HUES6 (cell line): ENCODE measurements at regions not wholly inside any gene's neighbourhood (a gene's known extent, or its start where the extent isn't known, plus 50 kb on each side); places are given as distances from the start of the nearest gene placed in this dataset.

Experiments used
- H3K27ac ChIP-seq: 2 replicates; pipeline ENCODE4 v1.7.0; 2013; ENCODE audit warnings: low read depth, mild to moderate bottlenecking, low read length, inconsistent platforms
- H3K27me3 ChIP-seq: 2 replicates; pipeline ENCODE4 v1.6.1; 2013; ENCODE audit warnings: low read length; ENCODE audit not compliant: control insufficient read depth, insufficient read depth
- H3K36me3 ChIP-seq: 2 replicates; pipeline ENCODE4 v1.6.1; 2013; ENCODE audit warnings: low read length; ENCODE audit not compliant: control insufficient read depth, insufficient read depth
- H3K4me1 ChIP-seq: 2 replicates; pipeline ENCODE4 v1.6.1; 2013; ENCODE audit warnings: low read length; ENCODE audit not compliant: control insufficient read depth, insufficient read depth
- H3K4me3 ChIP-seq: 2 replicates; pipeline ENCODE4 v1.5.1; 2013; ENCODE audit warnings: low read depth, low read length
- H3K9ac ChIP-seq: one replicate; pipeline ENCODE4 v1.6.1; 2013; ENCODE audit warnings: mild to moderate bottlenecking, low read length
- H3K9me3 ChIP-seq: 2 replicates; pipeline ENCODE4 v1.6.1; 2013; ENCODE audit warnings: low read depth, low read length; ENCODE audit not compliant: control insufficient read depth, insufficient read depth

DNA sequence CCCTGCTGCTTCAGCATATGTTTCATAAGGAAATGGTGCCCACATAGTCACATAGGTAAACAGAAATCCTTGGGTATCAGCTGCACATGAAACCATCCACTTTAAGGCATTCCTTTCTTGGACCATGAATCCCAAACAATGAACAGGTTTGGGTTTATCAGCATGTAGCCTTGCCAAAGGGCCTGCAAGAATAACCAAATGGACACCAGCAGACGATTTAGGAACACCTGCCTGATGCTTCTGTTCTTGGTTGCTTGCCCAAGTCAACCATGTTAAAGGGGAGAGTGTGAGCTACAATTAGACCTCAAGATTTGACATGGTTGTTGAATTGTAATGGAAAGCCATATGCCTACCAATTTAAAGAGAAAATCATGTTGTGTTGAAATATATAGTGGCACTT is 1342.7 kb upstream of the PIK3C3 start:
- no peaks in the 10 kb centered on the region for H3K36me3 ChIP-seq

DNA sequence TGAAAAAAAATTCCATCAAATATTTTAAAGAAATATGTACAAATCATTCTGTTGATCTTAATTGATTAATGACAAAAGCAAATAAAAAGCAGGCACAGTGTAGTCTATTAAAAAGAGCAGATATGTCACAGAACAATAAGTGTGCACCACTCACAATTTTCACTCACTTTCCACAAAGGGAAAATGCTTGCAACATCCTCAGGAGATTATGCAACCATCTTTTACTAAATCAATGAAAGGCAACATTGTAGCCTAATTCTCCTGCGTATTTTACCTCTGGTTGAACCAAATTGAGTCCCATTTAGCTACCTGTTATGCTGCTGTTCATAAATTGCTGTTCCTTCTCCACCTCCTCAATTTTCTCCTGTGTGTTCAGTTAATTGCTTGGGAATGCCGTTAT is 1346.8 kb upstream of the PIK3C3 start:
- Histone ChIP-seq H3K27ac (no peak overlapping the region), H3K4me3 (no peak overlapping the region), H3K36me3 (no peaks in the 10 kb centered on the region), H3K4me1 (peaks cover 6% of the 10 kb centered on the region; the same call in 1 of the 2 replicates), H3K9me3 (no peaks in the 10 kb centered on the region), H3K27me3 (no peaks in the 10 kb centered on the region), H3K9ac (no peak overlapping the region)

More for the DNA sequence above, 1342.7 kb upstream of the PIK3C3 start:
- H3K4me1 ChIP-seq = peaks cover 4% of the 10 kb centered on the region; the same call in 1 of the 2 replicates
- H3K4me3 ChIP-seq = no peak overlapping the region
- no peaks in the 10 kb centered on the region for H3K27me3 ChIP-seq
- no peak overlapping the region for H3K9ac ChIP-seq
- H3K9me3 ChIP-seq = no peaks in the 10 kb centered on the region
- H3K27ac ChIP-seq = no peak overlapping the region

DNA sequence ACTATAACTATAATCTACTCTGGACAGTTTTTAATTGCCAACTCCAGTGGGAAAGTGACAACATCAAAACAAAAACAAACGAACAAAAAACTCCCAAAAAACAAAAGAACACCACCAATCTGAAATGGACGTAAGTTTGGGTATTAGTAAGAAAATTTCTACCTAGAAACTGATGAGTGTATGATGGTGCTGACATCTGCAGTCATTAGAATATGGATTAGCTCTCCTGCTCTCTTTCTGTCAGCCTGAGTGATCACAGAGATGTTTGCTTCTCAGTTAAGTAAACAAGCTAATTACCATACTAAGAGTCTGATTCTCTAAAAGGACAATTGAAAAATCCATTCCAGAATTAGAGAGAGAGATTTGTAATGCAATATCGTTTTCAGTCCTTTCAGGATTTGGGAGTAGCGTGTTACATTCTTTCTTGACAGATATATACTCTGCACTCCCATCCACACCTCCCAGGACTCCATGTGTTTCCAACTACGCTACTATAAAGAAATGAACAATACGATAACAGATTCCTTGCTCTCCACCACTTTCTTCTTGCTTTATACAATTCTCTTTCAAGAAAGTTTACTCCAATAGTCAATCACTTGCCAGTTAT is 1347.4 kb upstream of the PIK3C3 start:
- H3K4me1 ChIP-seq = peaks cover 6% of the 10 kb centered on the region; the same call in 1 of the 2 replicates
- H3K27me3 ChIP-seq = no peaks in the 10 kb centered on the region
- no peak overlapping the region for H3K27ac ChIP-seq
- H3K4me3 ChIP-seq = no peak overlapping the region
- no peak overlapping the region for H3K9ac ChIP-seq
- no peaks in the 10 kb centered on the region for H3K9me3 ChIP-seq
- H3K36me3 ChIP-seq = no peaks in the 10 kb centered on the region

DNA sequence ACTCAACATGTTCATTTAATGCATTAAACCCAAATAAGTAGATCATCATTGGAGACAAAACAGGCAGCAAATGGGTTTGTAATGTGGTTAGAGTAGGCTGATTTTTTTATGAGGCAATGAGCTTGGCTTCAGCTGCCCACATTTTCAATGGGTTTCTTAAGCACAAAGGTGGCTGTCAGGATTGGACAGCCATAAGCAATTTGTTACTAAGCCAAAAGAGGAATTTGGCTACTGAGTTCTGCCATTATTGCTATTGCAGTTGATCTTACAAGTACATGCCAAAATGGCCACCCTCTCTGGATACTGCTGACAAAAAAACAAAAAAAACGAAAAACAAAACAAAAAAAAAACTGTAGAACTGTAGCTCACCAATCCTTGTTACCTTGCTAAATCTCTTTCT is 1348.0 kb upstream of the PIK3C3 start:
- H3K9me3 ChIP-seq = no peaks in the 10 kb centered on the region
- H3K27ac ChIP-seq = no peak overlapping the region
- no peaks in the 10 kb centered on the region for H3K36me3 ChIP-seq
- H3K4me1 ChIP-seq = peaks cover 6% of the 10 kb centered on the region; the same call in 1 of the 2 replicates
- H3K9ac ChIP-seq = no peak overlapping the region
- H3K27me3 ChIP-seq = no peaks in the 10 kb centered on the region
- H3K4me3 ChIP-seq = no peak overlapping the region

DNA sequence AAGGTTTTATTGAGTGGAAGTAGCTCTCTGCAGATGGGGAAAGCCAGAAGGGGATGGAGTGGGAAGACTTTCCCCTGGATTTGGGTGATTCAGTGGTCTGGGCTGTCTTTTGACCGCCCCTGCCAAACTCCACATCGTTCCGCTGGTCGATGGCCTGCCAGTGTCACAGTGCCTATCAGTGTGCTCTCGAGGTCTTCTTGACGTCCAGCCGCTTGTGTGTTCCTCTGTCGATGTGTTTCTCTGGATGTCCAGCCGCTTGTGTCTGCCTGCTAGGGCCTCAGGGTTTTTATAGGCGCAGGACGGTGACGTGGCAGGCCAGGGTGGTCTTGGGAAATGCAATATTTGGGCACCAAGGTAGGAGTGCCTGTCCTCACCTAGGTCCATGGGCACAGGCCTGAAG is 1371.4 kb upstream of the PIK3C3 start:
- no peaks in the 10 kb centered on the region for H3K36me3 ChIP-seq
- H3K27me3 ChIP-seq = no peaks in the 10 kb centered on the region
- no peak overlapping the region for H3K27ac ChIP-seq
- H3K4me1 ChIP-seq = no peaks in the 10 kb centered on the region
- H3K9ac ChIP-seq = no peak overlapping the region
- no peak overlapping the region for H3K4me3 ChIP-seq
- H3K9me3 ChIP-seq = no peaks in the 10 kb centered on the region

DNA sequence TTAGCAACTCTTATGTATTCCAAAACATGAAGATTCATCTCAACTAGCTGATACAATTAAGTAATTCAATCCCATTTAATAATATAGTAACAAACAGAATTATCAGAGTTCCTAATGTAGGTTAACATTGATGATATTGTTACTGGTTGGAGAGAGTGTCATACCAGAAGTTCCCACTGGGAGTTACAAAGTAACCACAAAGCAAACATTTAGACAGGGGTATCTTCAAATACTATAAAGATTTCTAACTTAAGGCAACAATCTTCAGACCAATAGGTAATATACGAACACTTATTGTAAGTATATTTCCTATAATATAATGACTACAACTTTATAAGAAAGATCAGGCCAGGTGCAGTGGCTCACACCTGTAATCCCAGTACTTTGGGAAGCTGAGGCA is 1372.9 kb upstream of the PIK3C3 start:
- Histone ChIP-seq H3K9ac (no peak overlapping the region), H3K27ac (no peak overlapping the region), H3K27me3 (no peaks in the 10 kb centered on the region), H3K4me1 (peaks cover under 1% of the 10 kb centered on the region; the same call in 1 of the 2 replicates), H3K9me3 (no peaks in the 10 kb centered on the region), H3K36me3 (no peaks in the 10 kb centered on the region), H3K4me3 (no peak overlapping the region)

DNA sequence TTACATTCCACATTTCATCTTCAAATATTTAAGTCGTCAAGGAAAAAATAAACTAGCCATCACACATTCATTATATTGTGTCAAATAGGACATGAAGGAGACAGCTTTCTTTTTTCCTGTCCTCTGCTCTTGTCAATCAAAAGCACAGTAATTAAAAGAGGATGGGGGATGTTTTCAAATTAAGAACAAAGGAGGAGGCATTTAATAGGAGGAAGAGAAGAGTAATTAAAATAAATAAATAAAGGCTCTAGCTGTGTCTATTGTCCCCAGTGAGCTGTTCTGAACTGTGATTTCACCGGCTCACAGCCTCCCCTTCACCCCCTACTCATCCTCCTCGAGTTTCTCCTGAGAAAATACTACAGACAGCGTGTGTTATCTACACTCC is 1377.1 kb upstream of the PIK3C3 start:
- no peak overlapping the region for H3K4me3 ChIP-seq

DNA sequence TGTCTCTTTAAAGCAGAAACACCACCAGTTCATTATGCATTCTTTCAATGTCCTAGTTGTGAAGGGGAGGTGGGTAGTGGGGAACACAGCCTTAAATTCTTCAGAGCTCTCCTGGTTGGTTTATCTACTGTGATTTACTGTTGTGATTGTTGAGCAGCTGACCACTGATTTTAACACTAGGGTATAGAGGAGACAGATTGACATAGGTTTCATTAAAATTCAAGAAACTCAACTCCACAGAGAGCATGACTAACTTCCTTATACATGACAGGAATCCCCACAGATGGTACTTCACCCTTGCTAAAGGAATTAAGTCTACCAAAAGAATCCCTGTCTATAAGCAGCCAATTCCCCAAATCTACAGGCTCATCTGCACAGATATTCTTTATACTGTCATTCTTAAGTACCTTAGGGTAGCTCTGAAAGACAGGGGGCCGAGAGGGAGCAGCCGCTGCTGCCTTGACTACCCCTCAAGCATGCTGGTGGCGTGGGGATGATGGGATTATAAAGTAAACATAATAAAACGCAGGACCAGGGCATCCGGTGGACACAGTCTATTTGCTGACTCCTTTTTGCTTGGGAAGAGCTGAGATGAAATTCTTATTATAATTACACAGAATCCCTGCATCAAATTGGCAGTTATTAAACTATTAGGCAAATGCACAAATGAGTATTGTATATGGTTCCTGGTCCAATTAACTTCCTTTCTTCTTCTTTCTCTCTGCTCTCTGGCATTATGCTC is 1377.6 kb upstream of the PIK3C3 start:
- H3K4me3 ChIP-seq = no peak overlapping the region
- no peaks in the 10 kb centered on the region for H3K36me3 ChIP-seq
- H3K27ac ChIP-seq = no peak overlapping the region

More for the DNA sequence above, 1377.1 kb upstream of the PIK3C3 start:
- H3K27ac ChIP-seq = no peak overlapping the region
- H3K4me1 ChIP-seq = peaks cover 12% of the 10 kb centered on the region
- no peaks in the 10 kb centered on the region for H3K36me3 ChIP-seq
- no peak overlapping the region for H3K9ac ChIP-seq
- no peaks in the 10 kb centered on the region for H3K27me3 ChIP-seq
- H3K9me3 ChIP-seq = no peaks in the 10 kb centered on the region

DNA sequence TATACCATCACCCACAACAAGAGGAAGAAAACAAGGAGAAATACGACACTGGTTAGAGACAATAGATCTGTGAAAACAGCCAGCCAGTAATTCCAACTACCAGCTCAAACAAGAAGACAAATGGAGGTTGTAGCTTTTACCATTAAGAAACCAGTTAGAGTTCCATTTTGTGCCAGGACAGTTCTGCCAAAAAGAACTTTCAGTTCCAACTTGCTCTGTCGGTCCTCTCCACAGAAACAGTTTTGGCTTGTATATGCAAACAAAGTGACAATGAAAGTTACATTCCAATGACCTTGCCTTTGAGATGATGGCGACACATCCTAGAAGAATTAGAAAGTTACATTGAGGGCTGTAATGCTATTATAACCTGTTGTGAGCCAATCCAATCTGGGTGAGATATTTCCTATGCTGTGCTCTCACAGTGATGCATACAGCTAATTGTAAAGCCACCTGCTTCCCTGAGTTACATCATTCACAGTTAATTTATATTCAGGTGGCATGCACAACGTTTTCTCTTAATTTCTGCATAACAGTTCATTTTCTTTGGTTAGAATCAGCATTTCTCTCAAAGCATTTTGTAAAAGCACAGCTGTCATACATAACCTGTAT is 1378.4 kb upstream of the PIK3C3 start:
- no peaks in the 10 kb centered on the region for H3K36me3 ChIP-seq
- H3K27ac ChIP-seq = no peak overlapping the region
- no peaks in the 10 kb centered on the region for H3K9me3 ChIP-seq
- peaks cover 12% of the 10 kb centered on the region for H3K4me1 ChIP-seq
- H3K9ac ChIP-seq = no peak overlapping the region
- H3K27me3 ChIP-seq = no peaks in the 10 kb centered on the region
- no peak overlapping the region for H3K4me3 ChIP-seq

More for the DNA sequence above, 1377.6 kb upstream of the PIK3C3 start:
- H3K9me3 ChIP-seq = no peaks in the 10 kb centered on the region
- no peaks in the 10 kb centered on the region for H3K27me3 ChIP-seq
- no peak overlapping the region for H3K9ac ChIP-seq
- peaks cover 12% of the 10 kb centered on the region for H3K4me1 ChIP-seq

DNA sequence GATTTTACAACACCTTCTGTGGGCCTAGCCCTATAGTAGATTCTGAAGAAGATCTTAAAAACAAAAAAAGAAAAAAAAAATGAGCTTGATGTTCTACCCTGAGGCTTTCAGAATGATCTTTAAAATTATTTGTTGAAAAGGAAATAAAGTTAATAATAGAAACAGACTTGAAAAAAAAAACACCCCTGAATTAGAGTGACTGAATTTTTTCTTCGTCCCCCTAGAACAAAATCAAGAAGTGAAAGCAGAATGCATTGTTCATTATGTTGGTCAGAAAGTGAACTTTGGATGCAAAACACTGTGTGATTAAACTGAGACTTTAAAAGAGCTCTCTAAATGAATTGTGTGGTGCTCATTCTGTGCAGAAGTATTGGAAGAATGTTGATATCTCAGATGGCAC is 1384.4 kb upstream of the PIK3C3 start:
- Histone ChIP-seq H3K9ac (no peak overlapping the region), H3K4me3 (no peak overlapping the region), H3K27me3 (no peaks in the 10 kb centered on the region), H3K4me1 (no peaks in the 10 kb centered on the region), H3K9me3 (no peaks in the 10 kb centered on the region), H3K27ac (no peak overlapping the region), H3K36me3 (no peaks in the 10 kb centered on the region)

DNA sequence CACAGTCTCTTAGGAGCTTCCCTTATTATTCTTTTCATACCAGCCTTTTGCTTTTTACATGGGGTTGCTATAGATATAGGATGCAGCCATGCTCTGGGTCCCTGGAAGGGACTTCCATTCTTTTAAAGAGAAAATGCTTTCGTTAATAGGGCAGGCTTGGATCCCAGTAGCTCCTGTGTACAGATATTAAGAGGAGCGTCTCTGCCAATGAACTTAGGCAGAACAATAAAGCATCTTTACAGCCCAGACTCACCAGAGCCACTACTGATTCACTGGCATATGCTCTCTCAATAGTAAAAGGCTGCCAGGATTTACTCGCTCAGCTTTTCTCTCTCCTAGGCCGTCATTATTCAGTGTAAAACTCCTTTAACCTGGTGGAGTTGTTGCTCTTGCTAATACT is 1385.4 kb upstream of the PIK3C3 start:
- Histone ChIP-seq H3K36me3 (no peaks in the 10 kb centered on the region), H3K27ac (no peak overlapping the region), H3K4me1 (no peaks in the 10 kb centered on the region; the same call in 1 of the 2 replicates)

More for the DNA sequence above, 1385.4 kb upstream of the PIK3C3 start:
- no peaks in the 10 kb centered on the region for H3K27me3 ChIP-seq
- no peak overlapping the region for H3K4me3 ChIP-seq
- no peaks in the 10 kb centered on the region for H3K9me3 ChIP-seq
- no peak overlapping the region for H3K9ac ChIP-seq
